CD8-positive, alpha-beta memory T cell (primary cell): ENCODE measurements at regions not wholly inside any gene's neighbourhood (a gene's known extent, or its start where the extent isn't known, plus 50 kb on each side); places are given as distances from the start of the nearest gene placed in this dataset.

Experiments used
- CTCF ChIA-PET: fragments of 350-600 bp; sonication (Branson Sonifier 250); formaldehyde crosslinking; loops from one replicate; lab custom pipeline; 2021; ENCODE audit warnings: antibody characterized with exemption; lab: Charles Lee
- POLR2A ChIA-PET: fragments of 350-600 bp; sonication (Branson Sonifier 250); formaldehyde crosslinking; loops from one replicate; lab custom pipeline; 2021; ENCODE audit warnings: antibody characterized with exemption; lab: Charles Lee
- DNase-seq, 5 donors: peaks; one replicate each; pipeline versions ENCODE4 v3.0.0 to v3.0.0-alpha.2; 2020 to 2022; ENCODE audit warnings: mixed read lengths in 1 of 5
- H3K27ac ChIP-seq: one replicate; pipeline ENCODE4 v1.7.0; 2013; ENCODE audit warnings: low read depth, mild to moderate bottlenecking, low read length, moderate library complexity
- H3K27me3 ChIP-seq: 2 replicates; pipeline ENCODE4 v1.7.0; 2013; ENCODE audit warnings: low read length, mild to moderate bottlenecking; ENCODE audit not compliant: insufficient read depth, poor library complexity, severe bottlenecking
- H3K36me3 ChIP-seq: 2 replicates; pipeline ENCODE4 v1.7.0; 2013; ENCODE audit warnings: mild to moderate bottlenecking, low read length, moderate library complexity; ENCODE audit not compliant: insufficient read depth
- H3K4me1 ChIP-seq: 2 replicates; pipeline ENCODE4 v1.7.0; 2013; ENCODE audit warnings: mild to moderate bottlenecking, low read length, moderate library complexity; ENCODE audit not compliant: insufficient read depth
- H3K4me3 ChIP-seq: 2 replicates; pipeline ENCODE4 v1.7.0; 2013; ENCODE audit warnings: mild to moderate bottlenecking, low read length
- H3K9me3 ChIP-seq: 2 replicates; pipeline ENCODE4 v1.7.0; 2013; ENCODE audit warnings: mild to moderate bottlenecking, low read length
- H3K27ac Mint-ChIP-seq, 8 donors: one replicate each; pipeline ENCODE4 v1.8.0; 2020 to 2021; ENCODE audit warnings: mixed read lengths in 8 of 8, mild to moderate bottlenecking in 6 of 8, inconsistent platforms in 3 of 8, moderate library complexity in 3 of 8
- H3K27me3 Mint-ChIP-seq, 2 donors: one replicate each; pipeline ENCODE4 v1.8.0; 2020 to 2021; ENCODE audit warnings: mixed read lengths in 2 of 2, mild to moderate bottlenecking in 1 of 2, moderate library complexity in 1 of 2
- H3K36me3 Mint-ChIP-seq, 3 donors: one replicate each; pipeline ENCODE4 v1.8.0; 2020 to 2021; ENCODE audit warnings: mixed read lengths in 3 of 3, inconsistent platforms in 1 of 3, mild to moderate bottlenecking in 1 of 3
- H3K4me1 Mint-ChIP-seq, 3 donors: one replicate each; pipeline ENCODE4 v1.8.0; 2020 to 2021; ENCODE audit warnings: mixed read lengths in 3 of 3, inconsistent platforms in 1 of 3, mild to moderate bottlenecking in 1 of 3
- H3K4me3 Mint-ChIP-seq, 7 donors: one replicate each; pipeline ENCODE4 v1.8.0; 2020 to 2021; ENCODE audit warnings: mixed read lengths in 7 of 7, mild to moderate bottlenecking in 6 of 7, moderate library complexity in 4 of 7, inconsistent platforms in 2 of 7
- H3K9me3 Mint-ChIP-seq, 5 donors: one replicate each; pipeline ENCODE4 v1.8.0; 2020 to 2022; ENCODE audit warnings: mixed read lengths in 5 of 5, mild to moderate bottlenecking in 3 of 5, moderate library complexity in 2 of 5, inconsistent platforms in 1 of 5

DNA sequence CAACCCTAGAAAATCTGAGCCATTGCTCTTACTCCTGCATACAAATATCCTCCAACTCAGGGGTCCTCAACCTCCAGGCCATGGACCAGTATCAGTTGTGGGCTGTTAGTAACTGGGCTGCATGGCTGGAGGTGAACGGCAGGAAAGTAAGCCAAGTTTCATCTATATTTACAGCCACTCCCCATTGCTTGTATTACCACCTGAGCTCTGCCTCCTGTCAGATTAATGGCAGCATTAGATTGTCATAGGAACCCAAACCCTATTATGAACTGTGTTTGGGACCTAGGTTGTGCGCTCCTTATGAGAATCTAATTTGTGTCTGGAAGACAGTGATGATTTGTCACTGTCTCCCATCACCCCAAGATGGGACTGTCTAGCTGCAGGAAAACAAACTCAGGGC is 246.5 kb upstream of the CDIN1 start:
- Histone ChIP-seq H3K9me3 (no peaks in the 10 kb centered on the region), H3K4me1 (no peaks in the 10 kb centered on the region), H3K4me3 (no peak overlapping the region), H3K27ac (no peak overlapping the region), H3K27me3 (no peaks in the 10 kb centered on the region), H3K36me3 (no peaks in the 10 kb centered on the region)
- Mint-ChIP-seq H3K9me3 (peaks cover 0 to 5% (median 2%) of the 10 kb centered on the region in 5 donors), H3K27ac (no peak overlapping the region), H3K4me1 (no peaks in the 10 kb centered on the region), H3K36me3 (no peaks in the 10 kb centered on the region), H3K4me3 (no peak overlapping the region), H3K27me3 (no peaks in the 10 kb centered on the region)
- ChIA-PET POLR2A (no interaction called here), CTCF (no interaction called here)
- DNase-seq, result no peak

DNA sequence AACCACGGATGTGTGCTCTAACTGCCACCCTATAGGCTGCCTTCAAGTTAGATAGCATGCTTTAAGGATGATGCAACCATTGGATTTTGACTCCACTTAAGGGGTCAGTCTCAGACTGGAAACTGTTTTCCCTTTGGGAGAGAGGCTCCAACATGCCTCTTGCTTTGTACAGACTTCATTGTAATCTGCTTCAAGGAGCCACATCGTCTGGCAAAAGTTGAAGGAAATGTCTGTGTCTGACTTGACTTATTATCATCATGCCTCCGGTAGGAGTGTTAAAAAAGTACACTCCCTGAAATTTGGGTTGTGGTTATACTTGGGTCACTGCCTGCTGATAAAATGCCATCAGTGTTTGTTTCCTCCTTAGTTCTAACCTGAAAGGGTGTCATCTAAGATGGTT is 245.4 kb upstream of the CDIN1 start:
- H3K36me3 Mint-ChIP-seq, result no peaks in the 10 kb centered on the region
- Histone ChIP-seq H3K27me3 (no peaks in the 10 kb centered on the region), H3K4me3 (no peak overlapping the region), H3K27ac (no peak overlapping the region), H3K4me1 (no peaks in the 10 kb centered on the region), H3K9me3 (no peaks in the 10 kb centered on the region), H3K36me3 (no peaks in the 10 kb centered on the region)
- DNase-seq, result no peak
- no peak overlapping the region for H3K27ac Mint-ChIP-seq
- no peaks in the 10 kb centered on the region for H3K27me3 Mint-ChIP-seq
- H3K9me3 Mint-ChIP-seq, result peaks cover 0 to 5% (median 2%) of the 10 kb centered on the region in 5 donors
- CTCF ChIA-PET, result no interaction called here
- no peak overlapping the region for H3K4me3 Mint-ChIP-seq
- no peaks in the 10 kb centered on the region for H3K4me1 Mint-ChIP-seq
- POLR2A ChIA-PET, result no interaction called here

DNA sequence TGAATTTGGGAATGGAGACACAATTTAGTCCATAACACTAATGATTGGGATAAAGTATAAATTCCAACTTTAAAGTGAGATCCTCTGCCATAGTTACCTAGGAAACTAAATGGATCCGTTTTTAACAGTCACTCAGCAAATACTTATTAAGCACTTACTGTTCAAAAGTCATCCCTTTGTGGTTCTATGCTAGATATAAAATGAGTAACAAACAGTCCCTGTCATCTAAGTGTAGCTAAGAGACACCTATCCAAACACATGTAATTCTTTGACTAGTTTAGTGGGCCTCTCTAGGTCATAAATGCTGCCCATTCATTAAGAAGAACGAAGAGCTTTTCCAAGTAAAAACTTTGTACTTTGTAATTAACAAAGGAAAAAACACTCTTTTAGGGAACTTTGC is 244.2 kb upstream of the CDIN1 start:
- peaks cover 0 to 5% (median 2%) of the 10 kb centered on the region in 5 donors for H3K9me3 Mint-ChIP-seq
- no peaks in the 10 kb centered on the region for H3K9me3 ChIP-seq
- H3K27ac ChIP-seq, result no peak overlapping the region
- H3K27me3 Mint-ChIP-seq, result no peaks in the 10 kb centered on the region
- H3K27me3 ChIP-seq, result no peaks in the 10 kb centered on the region
- no peak overlapping the region for H3K4me3 Mint-ChIP-seq
- no peaks in the 10 kb centered on the region for H3K4me1 Mint-ChIP-seq
- ChIA-PET CTCF (no interaction called here), POLR2A (no interaction called here)
- no peaks in the 10 kb centered on the region for H3K36me3 ChIP-seq
- H3K27ac Mint-ChIP-seq, result no peak overlapping the region
- H3K4me1 ChIP-seq, result no peaks in the 10 kb centered on the region
- no peaks in the 10 kb centered on the region for H3K36me3 Mint-ChIP-seq
- DNase-seq, result no peak
- no peak overlapping the region for H3K4me3 ChIP-seq

DNA sequence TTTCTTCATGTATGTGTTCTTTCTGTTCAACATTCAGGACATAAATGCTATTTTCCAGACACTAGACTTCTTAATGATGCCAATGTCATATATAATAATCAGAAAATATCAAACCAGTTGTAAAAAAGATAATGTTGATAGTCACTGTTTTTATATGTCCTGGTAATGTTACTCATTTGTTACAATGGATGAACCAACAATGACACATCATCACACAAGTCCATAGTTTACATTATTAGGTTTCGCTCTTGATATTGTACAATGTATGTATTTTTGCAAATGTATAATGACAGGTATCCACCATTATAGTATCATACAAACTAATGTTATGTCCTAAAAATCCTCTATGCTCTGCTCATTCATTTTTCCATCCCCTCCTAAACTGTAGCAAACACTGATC is 243.8 kb upstream of the CDIN1 start:
- Histone ChIP-seq H3K27ac (no peak overlapping the region), H3K27me3 (no peaks in the 10 kb centered on the region), H3K9me3 (no peaks in the 10 kb centered on the region), H3K4me3 (no peak overlapping the region), H3K36me3 (no peaks in the 10 kb centered on the region), H3K4me1 (no peaks in the 10 kb centered on the region)
- Mint-ChIP-seq H3K9me3 (peaks cover 0 to 5% (median 2%) of the 10 kb centered on the region in 5 donors), H3K4me3 (no peak overlapping the region), H3K4me1 (no peaks in the 10 kb centered on the region), H3K36me3 (no peaks in the 10 kb centered on the region), H3K27ac (no peak overlapping the region), H3K27me3 (no peaks in the 10 kb centered on the region)
- DNase-seq, result no peak
- ChIA-PET CTCF (no interaction called here), POLR2A (no interaction called here)

DNA sequence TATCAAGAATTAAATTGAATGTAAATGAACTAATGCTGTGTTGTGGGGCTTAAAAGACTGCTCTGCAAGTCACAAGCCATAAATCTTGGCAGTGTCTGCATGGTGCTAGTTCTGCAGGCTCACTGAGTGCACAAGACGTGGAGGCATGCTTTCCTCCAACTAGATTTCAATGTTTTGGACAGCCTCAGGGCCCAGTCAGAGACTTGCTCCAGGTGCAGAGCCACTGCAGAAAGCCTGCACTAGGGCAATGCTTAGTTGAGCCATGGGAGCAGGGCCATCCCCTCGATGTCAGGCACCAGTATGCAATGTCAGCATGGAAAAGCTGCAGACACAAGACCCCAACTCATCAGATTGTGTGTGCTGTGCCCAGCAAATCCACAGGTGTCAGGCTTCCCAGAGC is 234.5 kb upstream of the CDIN1 start:
- H3K27me3 Mint-ChIP-seq, result no peaks in the 10 kb centered on the region
- Histone ChIP-seq H3K27ac (no peak overlapping the region), H3K27me3 (no peaks in the 10 kb centered on the region), H3K4me3 (no peak overlapping the region), H3K4me1 (no peaks in the 10 kb centered on the region), H3K36me3 (no peaks in the 10 kb centered on the region), H3K9me3 (no peaks in the 10 kb centered on the region)
- no peaks in the 10 kb centered on the region for H3K4me1 Mint-ChIP-seq
- ChIA-PET POLR2A (no interaction called here), CTCF (no interaction called here)
- H3K9me3 Mint-ChIP-seq, result no peaks in the 10 kb centered on the region
- H3K27ac Mint-ChIP-seq, result no peak overlapping the region
- no peak for DNase-seq
- no peaks in the 10 kb centered on the region for H3K36me3 Mint-ChIP-seq
- H3K4me3 Mint-ChIP-seq, result no peak overlapping the region

DNA sequence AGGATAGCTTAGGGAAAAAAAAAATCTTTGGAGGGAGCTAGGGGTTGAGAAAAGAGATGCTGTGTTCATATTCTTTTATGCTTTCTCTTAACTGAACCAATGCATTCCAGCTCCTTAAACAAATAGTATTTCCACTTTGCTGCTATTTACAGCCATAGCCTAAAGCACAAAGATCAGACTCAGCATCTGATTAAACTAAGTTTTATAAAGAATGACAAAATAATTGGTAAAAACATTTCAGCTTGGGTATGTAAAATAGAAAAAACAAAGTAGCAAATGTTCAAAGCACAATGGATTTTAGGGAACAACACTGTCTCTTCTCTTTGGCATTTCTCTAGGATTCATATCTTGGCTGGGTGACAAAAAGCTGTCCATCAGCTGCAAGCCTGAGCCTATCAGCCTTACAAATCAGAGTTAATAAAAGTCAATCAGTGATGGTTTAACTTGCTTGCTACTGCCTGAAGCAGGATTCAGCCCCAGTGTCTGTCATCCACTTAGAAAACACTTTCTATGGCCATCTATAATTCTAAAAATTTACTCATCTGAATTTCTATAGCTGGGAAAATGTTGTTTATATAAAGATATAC is 232.1 kb upstream of the CDIN1 start:
- DNase-seq, result no peak
- Histone ChIP-seq H3K27me3 (no peaks in the 10 kb centered on the region), H3K36me3 (no peaks in the 10 kb centered on the region), H3K4me1 (no peaks in the 10 kb centered on the region), H3K27ac (no peak overlapping the region), H3K9me3 (no peaks in the 10 kb centered on the region), H3K4me3 (no peak overlapping the region)
- no peak overlapping the region for H3K27ac Mint-ChIP-seq
- H3K4me3 Mint-ChIP-seq, result no peak overlapping the region
- no peaks in the 10 kb centered on the region for H3K4me1 Mint-ChIP-seq
- H3K9me3 Mint-ChIP-seq, result peaks cover 0 to 6% (median 0%) of the 10 kb centered on the region in 5 donors
- H3K36me3 Mint-ChIP-seq, result no peaks in the 10 kb centered on the region
- CTCF ChIA-PET, result no interaction called here
- POLR2A ChIA-PET, result no interaction called here
- H3K27me3 Mint-ChIP-seq, result no peaks in the 10 kb centered on the region

DNA sequence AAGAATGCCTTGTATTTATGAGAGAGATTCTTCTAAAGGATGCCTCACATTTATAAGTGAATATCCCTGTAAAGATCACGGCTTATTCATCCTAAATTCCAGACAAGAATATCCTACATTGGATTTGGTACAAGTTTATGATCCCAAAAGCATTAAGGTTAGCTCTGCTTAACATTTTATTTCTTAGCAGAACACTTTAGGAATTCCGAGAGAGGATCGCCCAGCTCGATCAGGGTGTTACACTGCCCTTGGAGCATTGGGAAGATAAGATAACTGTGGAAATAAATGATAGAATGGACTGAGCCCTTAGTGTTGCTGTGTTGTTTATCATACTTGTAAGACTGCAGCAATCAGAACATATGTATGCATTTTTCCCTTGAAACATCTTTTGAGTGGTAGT is 223.0 kb upstream of the CDIN1 start:
- no peak for DNase-seq
- no peaks in the 10 kb centered on the region for H3K27me3 ChIP-seq
- H3K4me3 Mint-ChIP-seq, result no peak overlapping the region
- H3K4me1 Mint-ChIP-seq, result no peaks in the 10 kb centered on the region
- no peaks in the 10 kb centered on the region for H3K27me3 Mint-ChIP-seq
- no peak overlapping the region for H3K27ac Mint-ChIP-seq
- H3K4me3 ChIP-seq, result no peak overlapping the region
- POLR2A ChIA-PET, result no interaction called here
- peaks cover 0 to 11% (median 0%) of the 10 kb centered on the region in 5 donors for H3K9me3 Mint-ChIP-seq
- H3K36me3 ChIP-seq, result no peaks in the 10 kb centered on the region
- H3K36me3 Mint-ChIP-seq, result no peaks in the 10 kb centered on the region
- CTCF ChIA-PET, result no interaction called here
- H3K27ac ChIP-seq, result no peak overlapping the region
- no peaks in the 10 kb centered on the region for H3K9me3 ChIP-seq
- H3K4me1 ChIP-seq, result no peaks in the 10 kb centered on the region

DNA sequence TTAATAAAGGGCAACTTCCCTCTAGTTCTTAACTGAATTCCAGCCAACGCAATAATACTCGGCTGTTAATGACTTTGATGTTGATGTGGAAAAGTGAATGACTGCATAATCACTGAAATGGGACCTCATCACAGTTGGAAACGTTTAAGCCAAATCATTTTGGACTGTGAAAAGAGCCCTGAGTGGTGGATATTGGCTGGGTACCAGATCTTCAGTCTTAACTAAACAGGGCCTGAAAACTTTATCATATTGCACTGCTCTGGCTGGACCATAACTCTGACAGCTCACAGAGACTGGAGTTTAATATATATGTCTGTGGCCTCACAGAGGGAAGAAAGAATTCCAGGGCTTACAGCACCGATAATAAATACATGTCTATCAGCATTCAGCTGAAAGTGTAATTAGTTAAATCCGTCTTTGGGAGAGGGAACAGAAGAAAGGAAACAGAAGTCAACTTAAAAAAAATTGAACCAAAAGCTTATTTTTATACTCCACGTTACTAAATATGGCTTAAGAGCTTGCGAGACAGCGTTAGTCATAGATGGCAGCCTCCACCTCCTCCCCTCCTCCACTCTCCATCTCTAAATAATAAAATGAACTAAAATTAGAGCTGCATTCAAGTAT is 222.3 kb upstream of the CDIN1 start:
- Histone ChIP-seq H3K4me1 (no peaks in the 10 kb centered on the region), H3K27me3 (no peaks in the 10 kb centered on the region), H3K9me3 (no peaks in the 10 kb centered on the region), H3K36me3 (no peaks in the 10 kb centered on the region), H3K4me3 (no peak overlapping the region), H3K27ac (no peak overlapping the region)
- H3K9me3 Mint-ChIP-seq, result peaks cover 0 to 7% (median 0%) of the 10 kb centered on the region in 5 donors
- H3K4me3 Mint-ChIP-seq, result no peak overlapping the region
- H3K27me3 Mint-ChIP-seq, result no peaks in the 10 kb centered on the region
- ChIA-PET CTCF (no interaction called here), POLR2A (no interaction called here)
- no peaks in the 10 kb centered on the region for H3K4me1 Mint-ChIP-seq
- DNase-seq, result no peak
- H3K36me3 Mint-ChIP-seq, result no peaks in the 10 kb centered on the region
- no peak overlapping the region for H3K27ac Mint-ChIP-seq
